Endothelial cell of umbilical vein (primary cell): ENCODE measurements at regions not wholly inside any gene's neighbourhood (a gene's known extent, or its start where the extent isn't known, plus 50 kb on each side); places are given as distances from the start of the nearest gene placed in this dataset.

ENCODE experiments used
- BruUV-seq: library from RNA; stranded (reverse); fragments of 400-500 nt; replicated peaks from 2 replicates; lab custom pipeline; 2021; lab: Mats Ljungman, UMichigan
- CTCF ChIA-PET: fragments of 300-600, 350-600 bp; sonication (Branson Sonifier 250); formaldehyde crosslinking; loops from one replicate; lab custom pipeline; 2021; ENCODE audit warnings: antibody characterized with exemption, inconsistent platforms; lab: Charles Lee
- POLR2A ChIA-PET: fragments of 300-600, 350-600 bp; sonication (Branson Sonifier 250); formaldehyde crosslinking; loops from one replicate; lab custom pipeline; 2021; ENCODE audit warnings: antibody characterized with exemption, inconsistent platforms; lab: Charles Lee
- DNase-seq: peaks from one replicate; pipeline ENCODE4 v3.0.0-alpha.2; 2011; ENCODE audit warnings: low read depth, low spot score
- FAIRE-seq: peaks from 2 replicates; lab custom pipeline; 2011; peaks lifted over from hg19 to GRCh38; lab: Jason Lieb, UNC
- H2AFZ ChIP-seq: 2 replicates; pipeline ENCODE4 v1.6.0; 2012; ENCODE audit warnings: low read depth, low read length, control low read depth, inconsistent platforms
- H3K27ac ChIP-seq: 2 replicates; pipeline ENCODE4 v1.5.1; 2011; ENCODE audit warnings: low read depth, mild to moderate bottlenecking, control low read depth, low read length, moderate library complexity; ENCODE audit not compliant: insufficient read depth
- H3K27me3 ChIP-seq, 2 experiments: 2 replicates each; pipeline versions ENCODE4 v1.6.0 to v1.6.1; 2011; ENCODE audit warnings: low read length in 2 of 2, mixed read lengths in 1 of 2; ENCODE audit not compliant: control insufficient read depth in 2 of 2, insufficient read depth in 2 of 2
- H3K36me3 ChIP-seq, 2 experiments: 2 replicates in 1 of 2; 3 replicates in 1 of 2; pipeline ENCODE4 v1.5.1; 2011; ENCODE audit warnings: low read length in 2 of 2, mild to moderate bottlenecking in 1 of 2, moderate library complexity in 1 of 2; ENCODE audit not compliant: control insufficient read depth in 2 of 2, insufficient read depth in 2 of 2; ENCODE audit errors: extremely low read depth in 1 of 2
- H3K4me1 ChIP-seq: 3 replicates; pipeline ENCODE4 v1.5.1; 2011; ENCODE audit warnings: mild to moderate bottlenecking, low read length; ENCODE audit not compliant: control insufficient read depth, insufficient read depth; ENCODE audit errors: extremely low read depth
- H3K4me2 ChIP-seq: 2 replicates; pipeline ENCODE4 v1.6.1; 2011; ENCODE audit warnings: low read length, control low read depth, mixed read lengths; ENCODE audit not compliant: insufficient read depth
- H3K4me3 ChIP-seq, 3 experiments: fragments of 200-600 bp in 1 of 3; sonication (generic), shearing (Covaris generic) in 1 of 3; replicated peaks in 1 of 3; 2 replicates each; pipeline ENCODE4 v1.5.1; 2011 to 2016; ENCODE audit warnings: control low read depth in 3 of 3, low read length in 3 of 3, mild to moderate bottlenecking in 2 of 3, inconsistent platforms in 1 of 3, low read depth in 1 of 3, moderate library complexity in 1 of 3; ENCODE audit not compliant: insufficient read depth in 1 of 3
- H3K79me2 ChIP-seq: 2 replicates; pipeline ENCODE4 v1.6.0; 2012; ENCODE audit warnings: low read length, inconsistent platforms; ENCODE audit not compliant: control insufficient read depth, insufficient read depth
- H3K9ac ChIP-seq: replicated peaks from 2 replicates; pipeline ENCODE3; 2011; ENCODE audit warnings: low read length, control low read depth; ENCODE audit not compliant: insufficient read depth; ENCODE audit errors: extremely low read depth
- H3K9me1 ChIP-seq: replicated peaks from 3 replicates; pipeline ENCODE4 v1.6.0; 2011; ENCODE audit warnings: mild to moderate bottlenecking, low read length; ENCODE audit not compliant: control insufficient read depth, insufficient read depth; ENCODE audit errors: extremely low read depth
- H3K9me3 ChIP-seq: replicated peaks from 2 replicates; pipeline ENCODE4 v1.5.1; 2012; ENCODE audit warnings: low read length, inconsistent platforms; ENCODE audit not compliant: control insufficient read depth, insufficient read depth
- H4K20me1 ChIP-seq: replicated peaks from 2 replicates; pipeline ENCODE3; 2011; ENCODE audit warnings: mild to moderate bottlenecking, low read length; ENCODE audit not compliant: control insufficient read depth, insufficient read depth; ENCODE audit errors: extremely low read depth
- CTCF ChIP-seq, 2 donors: IDR thresholded peaks; 1 replicate in 1 of 2; 2 replicates in 1 of 2; pipeline ENCODE4 v1.5.1; 2011; ENCODE audit warnings: low read length in 2 of 2, mild to moderate bottlenecking in 2 of 2, moderate library complexity in 2 of 2, control low read depth in 1 of 2, inconsistent platforms in 1 of 2, low read depth in 1 of 2; ENCODE audit not compliant: insufficient read depth in 1 of 2; ENCODE audit errors: extremely low read depth in 1 of 2
- EZH2 ChIP-seq: IDR thresholded peaks from 2 replicates; pipeline ENCODE4 v1.6.1; 2012; ENCODE audit warnings: borderline replicate concordance, low read depth, mild to moderate bottlenecking, moderate library complexity, low read length, inconsistent platforms; ENCODE audit not compliant: severe bottlenecking
- FOS ChIP-seq: IDR thresholded peaks from 2 replicates; pipeline ENCODE4 v1.6.1; 2011; ENCODE audit warnings: mild to moderate bottlenecking, low read length, moderate library complexity, borderline replicate concordance; ENCODE audit not compliant: insufficient read depth
- GATA2 ChIP-seq: IDR thresholded peaks from 2 replicates; pipeline ENCODE4 v1.7.0; 2011; ENCODE audit warnings: low read depth, mild to moderate bottlenecking, moderate library complexity, mixed read lengths, low read length; ENCODE audit not compliant: insufficient read length, insufficient read depth
- JUN ChIP-seq: IDR thresholded peaks from 2 replicates; pipeline ENCODE4 v1.6.1; 2011; ENCODE audit warnings: borderline replicate concordance, low read depth; ENCODE audit not compliant: insufficient read length, insufficient read depth
- MAX ChIP-seq: IDR thresholded peaks from 2 replicates; pipeline ENCODE4 v1.6.1; 2011; ENCODE audit not compliant: insufficient read depth, insufficient read length
- MYC ChIP-seq: IDR thresholded peaks from one replicate; pipeline ENCODE4 v1.6.1; 2011; ENCODE audit warnings: mild to moderate bottlenecking, low read depth, low read length
- POLR2A ChIP-seq: IDR thresholded peaks from 2 replicates; pipeline ENCODE4 v1.6.1; 2012; ENCODE audit warnings: low read depth, mild to moderate bottlenecking, control low read depth, low read length
- POLR2AphosphoS5 ChIP-seq: IDR thresholded peaks from 2 replicates; pipeline ENCODE4 v1.6.1; 2012; ENCODE audit warnings: low read depth, mild to moderate bottlenecking, control low read depth, low read length, moderate library complexity; ENCODE audit not compliant: insufficient read depth
- dilution Hi-C: fragments of 300-500 bp; cut with MboI; formaldehyde crosslinking; loops from one replicate; pipeline ENCODE4 v1.15.0; 2019; ENCODE audit warnings: low sequenced_read_pairs; ENCODE audit not compliant: extremely low pct_ligation_motif_present
- intact Hi-C: fragments of 100-400 bp; cut with micrococcal nuclease; formaldehyde crosslinking; loops from one replicate; pipeline ENCODE4 v1.10.0; 2022

GRCh38 chr2:238654479-238655197 is 193.2 kb upstream of the TWIST2 start:
- Histone ChIP-seq H3K9ac (no peak overlapping the region), H3K4me2 (no peak overlapping the region), H3K36me3 (no peaks in the 10 kb centered on the region), H3K4me3 (no peak overlapping the region), H3K79me2 (no peaks in the 10 kb centered on the region), H3K27me3 (no peaks in the 10 kb centered on the region), H2AFZ (no peak overlapping the region), H3K9me3 (no peaks in the 10 kb centered on the region), H4K20me1 (no peaks in the 10 kb centered on the region), H3K4me1 (no peaks in the 10 kb centered on the region), H3K9me1 (no peaks in the 10 kb centered on the region), H3K27ac (no peak overlapping the region)
- FAIRE-seq (no peak), DNase-seq (no peak)
- dilution Hi-C loops, result no loop called here
- TF ChIP-seq MYC (no peak), CTCF (IDR thresholded peaks at IDR 0.05; ENCODE audit: extremely low read depth in 1 of 2, insufficient read depth in 1 of 2, low read depth in 1 of 2, low read length in 2 of 2) (no peak), POLR2A (no peak), GATA2 (no peak)
- no TSS peak for BruUV-seq
- intact Hi-C loops, result no loop called here
- CTCF ChIA-PET, result interaction anchor here (1.0 kb wide), 1 partner anchor 141 kb away, joined by 3 read pairs; no protein-coding TSS in a partner anchor
- POLR2A ChIA-PET, result no interaction called here

GRCh38 chr2:238655198-238655860 is 192.6 kb upstream of the TWIST2 start:
- DNase-seq (no peak), FAIRE-seq (no peak)
- Histone ChIP-seq H2AFZ (no peak overlapping the region), H3K4me1 (no peaks in the 10 kb centered on the region), H3K36me3 (no peaks in the 10 kb centered on the region), H4K20me1 (no peaks in the 10 kb centered on the region), H3K27ac (no peak overlapping the region), H3K9me1 (no peaks in the 10 kb centered on the region), H3K9me3 (no peaks in the 10 kb centered on the region), H3K4me3 (no peak overlapping the region), H3K27me3 (no peaks in the 10 kb centered on the region), H3K79me2 (no peaks in the 10 kb centered on the region), H3K4me2 (no peak overlapping the region), H3K9ac (no peak overlapping the region)
- no peak for TF ChIP-seq FOS
- no peak for TF ChIP-seq MAX
- no peak for TF ChIP-seq GATA2
- no peak for TF ChIP-seq CTCF (IDR thresholded peaks at IDR 0.05; ENCODE audit: extremely low read depth in 1 of 2, insufficient read depth in 1 of 2, low read depth in 1 of 2, low read length in 2 of 2)
- no peak for TF ChIP-seq MYC
- no peak for TF ChIP-seq JUN
- TF ChIP-seq POLR2AphosphoS5, result no peak
- no peak for TF ChIP-seq POLR2A
- no peak for TF ChIP-seq EZH2
- no TSS peak for BruUV-seq
- intact Hi-C loops (no loop called here), dilution Hi-C loops (no loop called here)
- CTCF ChIA-PET, result interaction anchor here (1.0 kb wide), 1 partner anchor 142 kb away, joined by 3 read pairs; no protein-coding TSS in a partner anchor
- POLR2A ChIA-PET, result no interaction called here
